A549 (cell line): ENCODE measurements at regions not wholly inside any gene's neighbourhood (a gene's known extent, or its start where the extent isn't known, plus 50 kb on each side); places are given as distances from the start of the nearest gene placed in this dataset.

Experiments
- ATAC-seq, 2 experiments: fragments of 200-7000 bp in 1 of 2; fragments of >200 bp in 1 of 2; cut with Nextera tagmentation in 1 of 2; cut with Tn5 transposase in 1 of 2; 3 replicates each; pipeline versions ENCODE4 v1.8.0 to v1.9.1; 2018 to 2020; ENCODE audit warnings: mild to moderate bottlenecking in 1 of 2, moderate library complexity in 1 of 2
- CTCF ChIA-PET: fragments of 300-600 bp; sonication (Branson Sonifier 250); formaldehyde crosslinking; extraction: SDS; loops from one replicate; lab custom pipeline; 2021; ENCODE audit warnings: antibody characterized with exemption, inconsistent platforms; lab: Yijun Ruan, JAX
- POLR2A ChIA-PET: fragments of 350-600 bp; formaldehyde crosslinking; extraction: SDS; loops from one replicate; lab custom pipeline; 2021; ENCODE audit warnings: antibody characterized with exemption, inconsistent platforms; lab: Yijun Ruan, JAX
- DNase-seq, 2 experiments: peaks; one replicate each; pipeline versions ENCODE4 v3.0.0 to v3.0.0-alpha.2; 2011 to 2016; ENCODE audit warnings: low read depth in 1 of 2, low spot score in 1 of 2
- FAIRE-seq: peaks from 2 replicates; lab custom pipeline; 2011; peaks lifted over from hg19 to GRCh38; lab: Jason Lieb, UNC
- H3K27ac ChIP-seq, 2 experiments: fragments of >200 bp; sonication (Bioruptor Twin); formaldehyde crosslinking; 3 replicates each; pipeline ENCODE4 v1.5.1; 2016 to 2017
- H3K4me1 ChIP-seq: fragments of >200 bp; sonication (Bioruptor Twin); formaldehyde crosslinking; 3 replicates; pipeline ENCODE4 v1.6.1; 2016
- H3K4me2 ChIP-seq: fragments of >200 bp; sonication (Bioruptor Twin); formaldehyde crosslinking; 3 replicates; pipeline ENCODE4 v1.6.1; 2016
- H3K4me3 ChIP-seq: fragments of >200 bp; sonication (Bioruptor Twin); formaldehyde crosslinking; 3 replicates; pipeline ENCODE4 v1.5.1; 2016
- H3K9me3 ChIP-seq: fragments of >200 bp; sonication (Bioruptor Twin); formaldehyde crosslinking; 3 replicates; pipeline ENCODE4 v1.6.1; 2016
- HDAC2 ChIP-seq: fragments of 200-600 bp; sonication (generic); IDR thresholded peaks from 2 replicates; pipeline ENCODE4 v1.6.1; 2016
- HES2 ChIP-seq: fragments of >200 bp; sonication (Bioruptor Twin); formaldehyde crosslinking; IDR thresholded peaks from 2 replicates; pipeline ENCODE4 v1.6.1; 2016
- HOXA7 ChIP-seq: fragments of 250-450 bp; sonication (Bioruptor Pico); IDR thresholded peaks from 2 replicates; pipeline ENCODE4 v1.5.0; 2020; ENCODE audit warnings: mild to moderate bottlenecking, moderate library complexity
- HOXB13 ChIP-seq: fragments of 250-450 bp; sonication (Bioruptor Pico); IDR thresholded peaks from 2 replicates; pipeline ENCODE4 v1.5.0; 2020; ENCODE audit warnings: low read depth, mild to moderate bottlenecking, moderate library complexity
- HOXB5 ChIP-seq: fragments of 250-450 bp; sonication (Bioruptor Pico); IDR thresholded peaks from 2 replicates; pipeline ENCODE4 v1.5.0; 2020; ENCODE audit warnings: mild to moderate bottlenecking, moderate library complexity
- KDM1A ChIP-seq: fragments of 200-600 bp; sonication (generic); IDR thresholded peaks from 2 replicates; pipeline ENCODE4 v1.6.1; 2016; ENCODE audit warnings: low read depth, mild to moderate bottlenecking
- KDM5A ChIP-seq: fragments of 200-600 bp; sonication (generic); IDR thresholded peaks from 2 replicates; pipeline ENCODE4 v1.6.1; 2016; ENCODE audit warnings: antibody characterized with exemption, mild to moderate bottlenecking
- MAZ ChIP-seq: fragments of 150-350 bp; IDR thresholded peaks from 2 replicates; pipeline ENCODE4 v1.6.1; 2014; ENCODE audit warnings: antibody characterized with exemption, low read depth, low read length, borderline replicate concordance
- MYC ChIP-seq: IDR thresholded peaks from 2 replicates; pipeline ENCODE4 v1.6.1; 2012; ENCODE audit warnings: mild to moderate bottlenecking, inconsistent platforms, low read length, improper control_type of control experiment, borderline replicate concordance
- NFE2L2 ChIP-seq: fragments of 150-350 bp; conservative IDR thresholded peaks from 2 replicates; pipeline ENCODE4 v1.6.1; 2014; ENCODE audit warnings: low read length
- POLR2A ChIP-seq: IDR thresholded peaks from 2 replicates; pipeline ENCODE4 v1.6.1; 2012; ENCODE audit warnings: mild to moderate bottlenecking, low read length
- RCOR1 ChIP-seq: fragments of 150-350 bp; IDR thresholded peaks from 2 replicates; pipeline ENCODE4 v1.6.1; 2014; ENCODE audit warnings: antibody characterized with exemption, low read length, low read depth
- RFX5 ChIP-seq: fragments of 450-650 bp; IDR thresholded peaks from 2 replicates; pipeline ENCODE4 v1.7.1; 2014; ENCODE audit warnings: antibody characterized with exemption, mild to moderate bottlenecking, moderate library complexity
- RNF2 ChIP-seq: fragments of 200-600 bp; sonication (generic); IDR thresholded peaks from 2 replicates; pipeline ENCODE4 v1.6.1; 2016; ENCODE audit warnings: low read depth, mild to moderate bottlenecking, antibody characterized with exemption, moderate library complexity, borderline replicate concordance
- ZC3H11A ChIP-seq: fragments of 450-650 bp; IDR thresholded peaks from 2 replicates; pipeline ENCODE4 v1.6.1; 2014; ENCODE audit warnings: antibody characterized with exemption, mild to moderate bottlenecking
- ZFP36 ChIP-seq: fragments of 450-650 bp; IDR thresholded peaks from 2 replicates; pipeline ENCODE4 v1.6.1; 2014; ENCODE audit warnings: borderline replicate concordance; ENCODE audit not compliant: partially characterized antibody
- ZSCAN20 ChIP-seq: fragments of 250-450 bp; sonication (Bioruptor Pico); IDR thresholded peaks from 2 replicates; pipeline ENCODE4 v1.8.0; 2022; ENCODE audit warnings: mild to moderate bottlenecking, moderate library complexity
- WGBS: methylation state at CpG from one replicate; pipeline ENCODE4 v1.1.6; 2017; ENCODE audit errors: missing lambda C conversion rate; 5-methylcytosine and 5-hydroxymethylcytosine counted together
- TF ChIP-seq, protein P1 (sequence below): fragments of >200 bp; sonication (Bioruptor Twin); formaldehyde crosslinking; IDR thresholded peaks from 3 replicates; pipeline ENCODE4 v1.5.1; 2016

GRCh38 chr16:85494315-85494714 lies 118.8 kb upstream of the GSE1 start (continued):
- TF ChIP-seq HOXB5 (CRISPR knock-in tag) (no peak), ZFP36 (no peak), HDAC2 (no peak), ZSCAN20 (CRISPR knock-in tag) (no peak), RNF2 (no peak), RCOR1 (no peak), MAZ (no peak)
- TF ChIP-seq, all 56 proteins: peak for 0

DNA sequence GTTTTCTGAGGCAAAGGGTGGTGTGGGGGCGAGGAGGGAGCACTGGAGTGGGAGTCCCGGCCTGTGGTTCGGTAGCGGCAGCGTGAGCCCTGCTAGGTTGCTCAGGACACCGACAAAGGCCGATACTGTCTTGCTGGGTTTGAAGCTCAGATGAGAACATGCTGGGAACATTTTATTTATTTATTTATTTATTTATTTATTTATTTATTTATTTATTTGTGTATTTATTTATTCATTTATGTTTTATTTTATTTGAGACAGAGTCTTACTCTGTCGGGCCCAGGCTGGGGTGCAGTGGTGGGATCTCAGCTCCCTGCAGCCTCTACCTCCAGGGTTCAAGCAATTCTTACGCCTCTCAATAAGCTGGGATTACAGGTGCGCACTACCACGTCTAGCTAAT lies 117.9 kb upstream of the GSE1 start:
- POLR2A ChIA-PET: interaction anchor here (0.7 kb wide), 1 partner anchor 20 kb away, joined by 3 read pairs; no protein-coding TSS in a partner anchor

GRCh38 chr16:85495823-85496538 lies 117.1 kb upstream of the GSE1 start:
- peaks cover 15% of the 10 kb centered on the region for H3K4me1 ChIP-seq
- H3K9me3 ChIP-seq: no peaks in the 10 kb centered on the region
- ATAC-seq: no peak; a peak in 1 of 6 replicates
- FAIRE-seq: no peak
- TF ChIP-seq, protein P1, sequence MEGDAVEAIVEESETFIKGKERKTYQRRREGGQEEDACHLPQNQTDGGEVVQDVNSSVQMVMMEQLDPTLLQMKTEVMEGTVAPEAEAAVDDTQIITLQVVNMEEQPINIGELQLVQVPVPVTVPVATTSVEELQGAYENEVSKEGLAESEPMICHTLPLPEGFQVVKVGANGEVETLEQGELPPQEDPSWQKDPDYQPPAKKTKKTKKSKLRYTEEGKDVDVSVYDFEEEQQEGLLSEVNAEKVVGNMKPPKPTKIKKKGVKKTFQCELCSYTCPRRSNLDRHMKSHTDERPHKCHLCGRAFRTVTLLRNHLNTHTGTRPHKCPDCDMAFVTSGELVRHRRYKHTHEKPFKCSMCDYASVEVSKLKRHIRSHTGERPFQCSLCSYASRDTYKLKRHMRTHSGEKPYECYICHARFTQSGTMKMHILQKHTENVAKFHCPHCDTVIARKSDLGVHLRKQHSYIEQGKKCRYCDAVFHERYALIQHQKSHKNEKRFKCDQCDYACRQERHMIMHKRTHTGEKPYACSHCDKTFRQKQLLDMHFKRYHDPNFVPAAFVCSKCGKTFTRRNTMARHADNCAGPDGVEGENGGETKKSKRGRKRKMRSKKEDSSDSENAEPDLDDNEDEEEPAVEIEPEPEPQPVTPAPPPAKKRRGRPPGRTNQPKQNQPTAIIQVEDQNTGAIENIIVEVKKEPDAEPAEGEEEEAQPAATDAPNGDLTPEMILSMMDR: no peak
- TF ChIP-seq KDM1A (no peak), HDAC2 (no peak), MAZ (no peak), RFX5 (no peak), NFE2L2 (no peak), HOXA7 (no peak)
- DNase-seq: no peak
- H3K4me2 ChIP-seq: no peak overlapping the region
- ChIA-PET POLR2A (interaction anchor here (0.7 kb wide), 1 partner anchor 19 kb away, joined by 3 read pairs; no protein-coding TSS in a partner anchor), CTCF (interaction anchor here (0.8 to 10.3 kb wide), 13 partner anchors 11 to 114 kb away, joined by 3 to 96 read pairs (median 4); no protein-coding TSS in a partner anchor)
- H3K4me3 ChIP-seq: no peak overlapping the region
- H3K27ac ChIP-seq: no peak overlapping the region
- 94% methylated on average over 33 of the region's 40 CpGs for WGBS

More for the DNA sequence above, 117.9 kb upstream of the GSE1 start:
- H3K27ac ChIP-seq: no peak overlapping the region
- H3K4me3 ChIP-seq: no peak overlapping the region
- WGBS: 97% methylated on average over 11 of the region's 11 CpGs
- FAIRE-seq: no peak
- H3K9me3 ChIP-seq: no peaks in the 10 kb centered on the region
- H3K4me1 ChIP-seq: peaks cover 15% of the 10 kb centered on the region
- no peak overlapping the region for H3K4me2 ChIP-seq
- TF ChIP-seq HOXB13 (CRISPR knock-in tag): no peak
- TF ChIP-seq ZC3H11A: peak; percentile 94
- no peak for TF ChIP-seq MAZ
- CTCF ChIA-PET: interaction anchor here (0.7 to 10.3 kb wide), 12 partner anchors 10 to 115 kb away, joined by 3 to 96 read pairs (median 4); no protein-coding TSS in a partner anchor
- no peak for DNase-seq
- ATAC-seq: no peak

DNA sequence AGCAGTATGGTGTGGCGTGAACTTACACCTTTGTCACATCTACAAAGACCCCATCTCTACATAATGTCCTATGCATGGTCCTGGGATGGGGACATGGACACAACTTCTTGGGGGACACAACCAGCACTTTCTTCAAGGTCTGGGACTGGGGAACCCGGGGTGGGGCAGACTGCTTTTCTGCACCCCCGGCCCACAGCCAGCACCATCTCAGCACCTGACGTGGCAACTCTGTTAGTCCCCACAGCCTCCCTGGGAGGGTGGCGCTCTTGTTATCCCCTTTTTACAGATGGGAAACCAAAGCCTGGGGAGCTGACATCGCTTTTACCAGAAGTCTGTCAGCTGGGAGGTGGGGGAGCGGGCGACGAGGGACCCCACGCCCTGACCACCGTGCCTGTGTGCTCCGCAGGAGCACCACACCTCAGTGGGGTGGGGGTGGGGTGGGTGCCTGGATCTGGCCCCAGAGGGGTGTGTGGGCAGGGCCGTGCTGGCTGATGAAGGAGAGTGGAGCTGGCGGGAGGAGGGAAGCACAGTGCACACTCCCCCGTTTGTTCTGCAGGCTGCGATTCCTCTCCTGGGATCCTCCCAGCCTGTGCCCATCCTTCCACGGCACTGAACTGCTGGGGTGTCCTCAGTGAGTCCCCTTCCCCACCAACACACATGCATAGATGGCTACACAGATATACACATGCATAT lies 115.4 kb upstream of the GSE1 start:
- TF ChIP-seq MYC: no peak
- TF ChIP-seq HES2: no peak
- TF ChIP-seq POLR2A: no peak
- TF ChIP-seq KDM5A: no peak
- CTCF ChIA-PET: interaction anchor here (0.5 kb wide), 1 partner anchor 225 kb away, joined by 3 read pairs; no protein-coding TSS in a partner anchor
- H3K9me3 ChIP-seq: no peaks in the 10 kb centered on the region
- ATAC-seq (no peak), FAIRE-seq (no peak), DNase-seq (no peak)
- no peak overlapping the region for H3K27ac ChIP-seq
- POLR2A ChIA-PET: no interaction called here
- no peak overlapping the region for H3K4me2 ChIP-seq
- 87% methylated on average over 11 of the region's 17 CpGs for WGBS
- H3K4me3 ChIP-seq: no peak overlapping the region
- no peaks in the 10 kb centered on the region for H3K4me1 ChIP-seq
